Epithelial cell of esophagus (primary cell): ENCODE measurements at regions not wholly inside any gene's neighbourhood (a gene's known extent, or its start where the extent isn't known, plus 50 kb on each side); places are given as distances from the start of the nearest gene placed in this dataset.
"Not testable (repeated sequence)": the region's sequence is repeated elsewhere in the genome, so short reads cannot be mapped to it uniquely, and the experiment has no call there.

ENCODE experiments used
- DNase-seq: peaks from one replicate; pipeline ENCODE4 v3.0.0; 2010; ENCODE audit warnings: low read depth
- H3K4me3 ChIP-seq: 2 replicates; pipeline ENCODE4 v1.5.1; 2011; ENCODE audit warnings: mild to moderate bottlenecking, low read length, control low read depth
- CTCF ChIP-seq: IDR thresholded peaks from 2 replicates; pipeline ENCODE4 v1.5.1; 2011; ENCODE audit warnings: low read depth, mild to moderate bottlenecking, low read length, control low read depth, inconsistent platforms; ENCODE audit not compliant: insufficient read depth; ENCODE audit errors: missing control alignments

GRCh38 chr7:35975851-35976454 is 175.1 kb downstream of the SEPTIN7 start:
- TF ChIP-seq CTCF: peak; percentile 89
- no peak overlapping the region for H3K4me3 ChIP-seq
- peak; percentile 82 for DNase-seq

- not testable (repeated sequence) for DNase-seq, H3K4me3 ChIP-seq
These were observed 174.0 kb upstream of the EEPD1 start for GRCh38 chr7:35978816-35979640.

GRCh38 chr7:35982600-35982999 is 170.5 kb upstream of the EEPD1 start:
- no peak for TF ChIP-seq CTCF
- H3K4me3 ChIP-seq: no peak overlapping the region
- no peak for DNase-seq

GRCh38 chr7:35983626-35984025 is 169.4 kb upstream of the EEPD1 start:
- peak; percentile 32 for DNase-seq
- no peak for TF ChIP-seq CTCF

GRCh38 chr7:35985126-35985754 is 167.8 kb upstream of the EEPD1 start:
- peak; percentile 75 for DNase-seq
- peak; percentile 96 for TF ChIP-seq CTCF
- H3K4me3 ChIP-seq: no peak overlapping the region

More at GRCh38 chr7:35983626-35984025, 169.4 kb upstream of the EEPD1 start:
- no peak overlapping the region for H3K4me3 ChIP-seq

- DNase-seq: no peak
- H3K4me3 ChIP-seq: no peak overlapping the region
- TF ChIP-seq CTCF: no peak
These were observed 166.0 kb upstream of the EEPD1 start for GRCh38 chr7:35987016-35987415.

- DNase-seq: peak; percentile 56
- no peak overlapping the region for H3K4me3 ChIP-seq
- no peak for TF ChIP-seq CTCF
These were observed 164.9 kb upstream of the EEPD1 start for GRCh38 chr7:35988105-35988504.
